ENCODE measurements at regions not wholly inside any gene's neighbourhood (a gene's known extent, or its start where the extent isn't known, plus 50 kb on each side); places are given as distances from the start of the nearest gene placed in this dataset.

GRCh38 chr2:212811921-212812320 is 273.3 kb upstream of the ERBB4 start:
- no peak for TF ChIP-seq CTCF (conservative IDR thresholded peaks at IDR 0.05; ENCODE audit: low read length)
- TF ChIP-seq EZH2phosphoT487 (IDR thresholded peaks at IDR 0.05; ENCODE audit: borderline replicate concordance): no peak
